ENCODE measurements at regions not wholly inside any gene's neighbourhood (a gene's known extent, or its start where the extent isn't known, plus 50 kb on each side); places are given as distances from the start of the nearest gene placed in this dataset.

DNA sequence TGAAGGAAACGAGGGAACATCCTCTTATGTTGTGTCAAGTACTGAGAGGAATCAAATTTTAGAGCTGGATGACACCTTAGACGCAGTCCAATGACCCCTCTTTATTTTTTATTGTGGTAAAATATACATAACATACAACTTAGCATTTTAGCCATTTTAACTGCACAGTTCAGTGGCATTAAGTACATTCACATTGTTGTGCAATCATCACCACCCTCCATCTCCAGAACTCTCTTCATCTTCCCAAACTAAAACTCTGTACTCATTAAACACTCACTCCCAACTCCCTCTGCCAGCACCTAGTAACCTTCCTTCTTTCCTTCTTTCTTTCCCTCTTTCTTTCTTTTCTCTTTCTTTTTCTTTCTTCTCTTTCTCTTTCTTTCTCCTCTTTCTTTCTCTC, 97.2 kb upstream of the SLC24A4 start:
- TF ChIP-seq, protein P1, sequence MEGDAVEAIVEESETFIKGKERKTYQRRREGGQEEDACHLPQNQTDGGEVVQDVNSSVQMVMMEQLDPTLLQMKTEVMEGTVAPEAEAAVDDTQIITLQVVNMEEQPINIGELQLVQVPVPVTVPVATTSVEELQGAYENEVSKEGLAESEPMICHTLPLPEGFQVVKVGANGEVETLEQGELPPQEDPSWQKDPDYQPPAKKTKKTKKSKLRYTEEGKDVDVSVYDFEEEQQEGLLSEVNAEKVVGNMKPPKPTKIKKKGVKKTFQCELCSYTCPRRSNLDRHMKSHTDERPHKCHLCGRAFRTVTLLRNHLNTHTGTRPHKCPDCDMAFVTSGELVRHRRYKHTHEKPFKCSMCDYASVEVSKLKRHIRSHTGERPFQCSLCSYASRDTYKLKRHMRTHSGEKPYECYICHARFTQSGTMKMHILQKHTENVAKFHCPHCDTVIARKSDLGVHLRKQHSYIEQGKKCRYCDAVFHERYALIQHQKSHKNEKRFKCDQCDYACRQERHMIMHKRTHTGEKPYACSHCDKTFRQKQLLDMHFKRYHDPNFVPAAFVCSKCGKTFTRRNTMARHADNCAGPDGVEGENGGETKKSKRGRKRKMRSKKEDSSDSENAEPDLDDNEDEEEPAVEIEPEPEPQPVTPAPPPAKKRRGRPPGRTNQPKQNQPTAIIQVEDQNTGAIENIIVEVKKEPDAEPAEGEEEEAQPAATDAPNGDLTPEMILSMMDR (IDR thresholded peaks at IDR 0.05): no peak
- no peak for TF ChIP-seq POLR2A (IDR thresholded peaks at IDR 0.05; ENCODE audit: low read depth)
- no peak for TF ChIP-seq POLR2AphosphoS5 (IDR thresholded peaks at IDR 0.05)
- TF ChIP-seq EP300 (IDR thresholded peaks at IDR 0.05): no peak

Measured in esophagus muscularis mucosa (tissue), 4 donors.